Uterus (tissue), 2 donors: ENCODE measurements at regions not wholly inside any gene's neighbourhood (a gene's known extent, or its start where the extent isn't known, plus 50 kb on each side); places are given as distances from the start of the nearest gene placed in this dataset.

Experiments used
- CTCF ChIP-seq, 4 experiments: fragments of 200-600 bp in 2 of 4; fragments of 450-650 bp in 2 of 4; sonication (generic) in 2 of 4; IDR thresholded peaks; one replicate each; pipeline ENCODE4 v1.5.1; 2016 to 2019; ENCODE audit warnings: antibody characterized with exemption in 4 of 4, mild to moderate bottlenecking in 2 of 4, moderate library complexity in 1 of 4
- POLR2A ChIP-seq, 2 donors: fragments of 450-650 bp; IDR thresholded peaks; one replicate each; pipeline ENCODE4 v1.6.1; 2016; ENCODE audit warnings: antibody characterized with exemption in 2 of 2, mild to moderate bottlenecking in 1 of 2, moderate library complexity in 1 of 2

- TF ChIP-seq CTCF (IDR thresholded peaks at IDR 0.05) (no peak), POLR2A (IDR thresholded peaks at IDR 0.05) (no peak)
Measured at GRCh38 chr3:1677576-1678156, 421.0 kb upstream of the CNTN4 start.
